Central memory CD8-positive, alpha-beta T cell (primary cell): ENCODE measurements at regions not wholly inside any gene's neighbourhood (a gene's known extent, or its start where the extent isn't known, plus 50 kb on each side); places are given as distances from the start of the nearest gene placed in this dataset.
"Not testable (repeated sequence)": the region's sequence is repeated elsewhere in the genome, so short reads cannot be mapped to it uniquely, and the experiment has no call there.

Experiments
- ATAC-seq: fragments of 150-1000 bp; cut with Tn5 transposase; replicated peaks from 2 replicates; pipeline ENCODE4 v1.10.0; 2022; ENCODE audit warnings: mild to moderate bottlenecking, moderate FRiP score, moderate number of reproducible peaks; ENCODE audit not compliant: poor library complexity, severe bottlenecking; ENCODE audit errors: extremely low read depth
- DNase-seq, 2 donors: peaks; one replicate each; pipeline ENCODE4 v3.0.0; 2021; ENCODE audit warnings: low spot score in 2 of 2
- H3K27ac Mint-ChIP-seq: one replicate; pipeline ENCODE4 v1.8.0; 2022; ENCODE audit warnings: low read depth, mild to moderate bottlenecking, moderate library complexity, mixed read lengths
- H3K27me3 Mint-ChIP-seq: one replicate; pipeline ENCODE4 v1.8.0; 2022; ENCODE audit warnings: mixed read lengths
- H3K36me3 Mint-ChIP-seq: one replicate; pipeline ENCODE4 v1.8.0; 2022; ENCODE audit warnings: mild to moderate bottlenecking, moderate library complexity, mixed read lengths; ENCODE audit not compliant: insufficient read depth
- H3K4me1 Mint-ChIP-seq: one replicate; pipeline ENCODE4 v1.8.0; 2022; ENCODE audit warnings: mixed read lengths
- H3K4me3 Mint-ChIP-seq: one replicate; pipeline ENCODE4 v1.8.0; 2022; ENCODE audit warnings: mild to moderate bottlenecking, moderate library complexity, mixed read lengths
- H3K9me3 Mint-ChIP-seq: one replicate; pipeline ENCODE4 v1.8.0; 2022; ENCODE audit warnings: mixed read lengths

DNA sequence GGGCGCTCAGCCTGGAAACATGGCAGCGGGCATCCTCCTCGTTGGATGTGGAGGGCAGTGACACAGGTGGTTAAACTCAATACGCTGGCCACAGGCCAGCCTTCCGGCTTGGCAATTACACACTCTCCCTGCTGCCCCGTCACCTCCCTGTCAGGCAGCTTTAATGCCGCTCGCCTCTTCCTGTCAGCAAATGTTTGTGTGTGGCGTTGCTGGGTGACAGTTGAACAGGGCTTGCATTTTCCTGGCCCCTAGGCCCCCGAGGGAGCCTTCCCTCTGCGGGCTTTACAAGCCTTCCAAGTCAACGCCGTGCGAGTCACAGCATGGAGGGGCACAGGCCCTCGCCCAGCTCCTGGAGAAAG lies 620.0 kb downstream of the BCOR start:
- ATAC-seq (no peak), DNase-seq (no peak)
- H3K4me1 Mint-ChIP-seq: no peaks in the 10 kb centered on the region
- no peaks in the 10 kb centered on the region for H3K36me3 Mint-ChIP-seq
- no peak overlapping the region for H3K27ac Mint-ChIP-seq
- no peaks in the 10 kb centered on the region for H3K9me3 Mint-ChIP-seq
- H3K4me3 Mint-ChIP-seq: no peak overlapping the region
- peaks cover 24% of the 10 kb centered on the region for H3K27me3 Mint-ChIP-seq

GRCh38 chrX:39479856-39480255 lies 617.9 kb downstream of the BCOR start:
- Mint-ChIP-seq H3K4me1 (no peaks in the 10 kb centered on the region), H3K4me3 (no peak overlapping the region), H3K27me3 (peaks cover 19% of the 10 kb centered on the region), H3K9me3 (no peaks in the 10 kb centered on the region), H3K27ac (peak overlapping the region; percentile 12), H3K36me3 (no peaks in the 10 kb centered on the region)
- ATAC-seq: no peak
- DNase-seq: no peak

GRCh38 chrX:39480963-39481362 lies 616.8 kb downstream of the BCOR start:
- no peak overlapping the region for H3K4me3 Mint-ChIP-seq
- H3K4me1 Mint-ChIP-seq: no peaks in the 10 kb centered on the region
- DNase-seq (no peak), ATAC-seq (no peak)
- peaks cover 8% of the 10 kb centered on the region for H3K27me3 Mint-ChIP-seq
- H3K27ac Mint-ChIP-seq: no peak overlapping the region
- no peaks in the 10 kb centered on the region for H3K36me3 Mint-ChIP-seq
- no peaks in the 10 kb centered on the region for H3K9me3 Mint-ChIP-seq

GRCh38 chrX:39481621-39482020 lies 616.1 kb downstream of the BCOR start:
- ATAC-seq (no peak), DNase-seq (no peak)
- Mint-ChIP-seq H3K27ac (no peak overlapping the region), H3K36me3 (no peaks in the 10 kb centered on the region), H3K27me3 (peaks cover 1% of the 10 kb centered on the region), H3K4me3 (no peak overlapping the region), H3K9me3 (no peaks in the 10 kb centered on the region), H3K4me1 (no peaks in the 10 kb centered on the region)

DNA sequence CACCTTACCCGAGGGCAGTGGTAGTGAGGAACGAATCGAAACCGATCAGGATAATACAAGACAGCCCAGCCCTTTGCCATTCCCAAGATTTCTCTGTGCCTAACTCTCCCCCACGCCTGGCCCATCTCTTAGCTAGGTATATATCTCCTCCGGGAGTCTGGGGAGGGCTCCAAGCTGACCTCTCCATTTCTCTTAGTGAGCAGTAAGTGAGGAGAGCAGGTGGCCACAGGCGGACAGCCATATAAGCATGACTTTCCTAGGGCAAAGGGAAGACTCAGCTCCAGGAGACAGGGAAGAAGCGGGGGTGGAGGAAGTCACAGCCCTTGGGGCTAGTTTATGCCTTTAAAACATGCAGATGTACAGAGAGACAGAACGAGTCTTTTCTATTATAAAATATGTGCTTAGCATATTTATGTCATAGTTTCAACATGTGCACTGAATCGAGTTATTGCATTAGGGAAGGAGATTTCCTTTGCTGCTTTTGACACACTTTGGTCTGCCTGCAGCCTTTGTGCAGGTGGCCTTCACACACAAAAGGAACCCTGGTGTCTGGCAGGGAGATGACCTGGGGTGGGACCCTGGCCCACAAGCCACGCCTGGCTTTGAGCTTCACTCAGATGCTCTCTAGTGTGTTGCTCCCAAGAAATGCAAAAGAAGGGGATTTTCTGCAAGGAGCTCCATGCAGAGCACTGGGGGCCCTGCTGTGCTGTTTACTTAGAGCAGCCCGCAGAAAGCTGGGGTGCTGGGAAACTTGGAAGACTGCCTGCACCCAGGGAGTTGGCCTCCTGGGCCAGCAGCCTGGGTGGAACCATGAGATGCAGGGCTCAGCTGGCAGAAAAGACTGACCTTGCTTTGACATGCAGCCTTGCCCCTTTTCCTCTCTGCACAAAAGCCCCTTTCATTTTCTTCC lies 613.3 kb downstream of the BCOR start:
- Mint-ChIP-seq H3K9me3 (no peaks in the 10 kb centered on the region), H3K27ac (no peak overlapping the region), H3K36me3 (no peaks in the 10 kb centered on the region), H3K27me3 (no peaks in the 10 kb centered on the region), H3K4me1 (no peaks in the 10 kb centered on the region), H3K4me3 (no peak overlapping the region)
- ATAC-seq (no peak), DNase-seq (no peak)

DNA sequence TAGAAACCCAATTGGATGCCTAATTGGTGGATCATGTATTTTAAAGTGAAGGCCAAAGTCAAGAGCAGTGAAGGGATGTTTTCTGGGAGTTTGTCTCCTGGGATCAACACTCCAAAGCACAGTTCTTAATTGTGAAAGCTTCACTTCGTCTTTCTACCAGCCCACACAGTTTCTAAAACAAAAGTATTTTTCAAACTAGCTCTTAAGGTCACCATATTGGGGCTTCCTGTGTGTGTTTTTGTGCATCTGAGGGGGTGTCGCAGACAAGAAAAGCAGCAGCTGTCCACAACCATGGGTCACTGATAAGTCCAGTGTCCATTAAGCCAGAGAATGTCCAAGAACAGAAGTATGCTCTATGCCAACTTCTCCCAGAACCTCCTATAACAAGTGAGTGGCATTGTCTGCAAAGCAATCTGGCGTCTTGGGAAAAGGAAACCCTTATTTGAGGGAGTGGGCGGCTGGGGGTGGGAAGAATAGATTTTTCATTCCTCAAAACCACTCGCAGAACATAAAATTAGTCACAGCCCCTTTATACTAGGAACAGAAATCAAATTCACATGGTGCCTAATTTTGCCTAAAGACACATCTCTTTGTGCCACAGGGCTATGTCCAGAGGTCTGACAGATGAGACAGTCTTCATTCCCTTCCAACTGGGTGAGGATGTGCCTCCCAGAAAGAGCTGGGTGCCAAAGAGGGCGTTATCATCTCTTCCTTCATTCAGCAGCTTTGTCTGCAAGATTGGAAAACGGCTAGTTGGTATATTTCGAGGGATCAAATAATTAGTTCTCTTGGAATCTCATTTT lies 610.4 kb downstream of the BCOR start:
- no peaks in the 10 kb centered on the region for H3K27me3 Mint-ChIP-seq
- H3K9me3 Mint-ChIP-seq: no peaks in the 10 kb centered on the region
- H3K4me3 Mint-ChIP-seq: no peak overlapping the region
- no peak overlapping the region for H3K27ac Mint-ChIP-seq
- H3K36me3 Mint-ChIP-seq: no peaks in the 10 kb centered on the region
- H3K4me1 Mint-ChIP-seq: peaks cover 7% of the 10 kb centered on the region
- no peak for DNase-seq
- no peak for ATAC-seq

DNA sequence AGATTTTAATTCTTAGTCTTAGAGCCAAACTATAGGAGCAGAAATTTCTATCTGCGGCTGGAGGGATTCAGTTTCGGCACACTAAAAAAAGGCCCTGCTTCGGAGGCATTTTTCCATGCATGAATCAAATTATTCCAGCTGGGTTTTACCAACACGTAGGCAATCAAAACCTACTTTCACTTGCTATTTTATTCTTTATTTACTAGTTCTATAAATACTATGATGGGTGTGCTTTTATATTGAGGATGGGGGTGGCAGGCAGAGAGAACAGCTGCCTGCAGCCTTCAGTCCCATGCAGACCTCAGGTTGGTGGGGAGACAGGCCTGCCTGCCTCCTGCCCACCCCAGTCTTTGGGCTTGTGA lies 609.8 kb downstream of the BCOR start:
- Mint-ChIP-seq H3K4me1 (peaks cover 7% of the 10 kb centered on the region), H3K27ac (no peak overlapping the region), H3K9me3 (no peaks in the 10 kb centered on the region), H3K36me3 (no peaks in the 10 kb centered on the region), H3K27me3 (no peaks in the 10 kb centered on the region), H3K4me3 (no peak overlapping the region)
- ATAC-seq (no peak), DNase-seq (no peak)

GRCh38 chrX:39491548-39492297 lies 606.0 kb downstream of the BCOR start:
- Mint-ChIP-seq H3K9me3 (no peaks in the 10 kb centered on the region), H3K4me3 (peak overlapping the region; percentile 46), H3K27me3 (no peaks in the 10 kb centered on the region), H3K27ac (no peak overlapping the region), H3K36me3 (no peaks in the 10 kb centered on the region), H3K4me1 (peaks cover 7% of the 10 kb centered on the region)
- ATAC-seq (peak; percentile 36), DNase-seq (peak in 1 of 2 donors; percentile 9)

- Mint-ChIP-seq H3K9me3 (no peaks in the 10 kb centered on the region), H3K4me3 (no peak overlapping the region), H3K27me3 (no peaks in the 10 kb centered on the region), H3K4me1 (peaks cover 7% of the 10 kb centered on the region), H3K36me3 (no peaks in the 10 kb centered on the region), H3K27ac (no peak overlapping the region)
- DNase-seq (no peak), ATAC-seq (no peak)
These were observed 605.1 kb downstream of the BCOR start for GRCh38 chrX:39492497-39493162.

GRCh38 chrX:39493168-39493567 lies 604.6 kb downstream of the BCOR start:
- no peak overlapping the region for H3K4me3 Mint-ChIP-seq
- H3K27ac Mint-ChIP-seq: no peak overlapping the region
- H3K36me3 Mint-ChIP-seq: no peaks in the 10 kb centered on the region
- DNase-seq (no peak), ATAC-seq (no peak)
- no peaks in the 10 kb centered on the region for H3K9me3 Mint-ChIP-seq
- H3K27me3 Mint-ChIP-seq: no peaks in the 10 kb centered on the region
- H3K4me1 Mint-ChIP-seq: peaks cover 7% of the 10 kb centered on the region

DNA sequence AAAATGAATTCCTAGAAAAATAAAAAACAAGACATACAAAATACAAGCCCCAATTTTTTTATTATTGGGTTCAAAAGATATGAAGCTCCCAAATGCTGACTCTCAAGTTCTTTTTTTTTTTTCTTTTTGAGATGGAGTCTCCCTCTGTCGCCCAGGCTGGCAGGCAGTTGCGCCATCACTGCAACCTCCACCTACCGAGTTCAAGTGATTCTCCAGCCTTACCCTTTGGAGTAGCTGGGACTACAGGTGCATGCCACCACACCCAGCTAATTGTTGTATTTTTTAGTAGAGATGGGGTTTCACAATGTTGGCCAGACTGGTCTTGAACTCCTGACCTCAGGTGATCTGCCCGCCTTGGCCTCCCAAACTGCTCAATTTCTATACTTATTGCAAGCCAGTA lies 600.6 kb downstream of the BCOR start:
- H3K27me3 Mint-ChIP-seq, H3K4me3 Mint-ChIP-seq, H3K27ac Mint-ChIP-seq, DNase-seq, H3K36me3 Mint-ChIP-seq, ATAC-seq, H3K4me1 Mint-ChIP-seq, H3K9me3 Mint-ChIP-seq: not testable (repeated sequence)

DNA sequence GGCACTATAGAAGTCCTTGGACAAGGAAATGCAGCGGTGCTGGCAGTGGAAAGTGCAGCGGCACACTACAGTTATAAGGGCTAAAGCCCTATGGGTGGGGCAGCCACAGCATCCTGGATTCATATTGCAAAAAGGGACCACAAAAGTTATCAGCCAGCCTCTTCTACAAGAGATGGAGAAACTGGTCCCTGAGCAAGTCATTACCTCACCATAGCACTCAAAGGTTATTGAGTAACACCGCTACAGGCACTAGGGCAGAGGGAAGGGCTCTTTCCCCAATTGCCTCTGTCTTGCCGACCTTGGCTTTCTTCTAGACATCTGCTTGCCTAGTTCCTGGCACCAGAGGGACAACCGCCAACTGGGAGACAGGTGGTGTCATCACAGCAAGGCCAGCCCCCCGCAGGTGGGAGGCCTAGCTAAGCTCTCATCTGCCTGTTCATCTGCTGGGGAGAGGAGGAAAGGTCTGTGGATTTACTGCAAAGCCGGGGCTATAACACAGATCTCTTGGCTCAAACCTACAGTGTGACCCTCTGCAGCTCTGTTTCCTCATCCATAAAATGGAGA lies 600.0 kb downstream of the BCOR start:
- DNase-seq: no peak
- Mint-ChIP-seq H3K27ac (no peak overlapping the region), H3K36me3 (no peaks in the 10 kb centered on the region), H3K27me3 (no peaks in the 10 kb centered on the region), H3K9me3 (no peaks in the 10 kb centered on the region), H3K4me1 (no peaks in the 10 kb centered on the region), H3K4me3 (no peak overlapping the region)
- ATAC-seq: no peak
